GM12873 (cell line): ENCODE measurements at regions not wholly inside any gene's neighbourhood (a gene's known extent, or its start where the extent isn't known, plus 50 kb on each side); places are given as distances from the start of the nearest gene placed in this dataset.

Source experiments
- CTCF ChIP-seq: IDR thresholded peaks from 2 replicates; pipeline ENCODE4 v1.5.1; 2012; ENCODE audit warnings: low read depth, mild to moderate bottlenecking, moderate library complexity, low read length, control low read depth; ENCODE audit not compliant: insufficient read depth; ENCODE audit errors: missing control alignments

- TF ChIP-seq CTCF: no peak
Measured at GRCh38 chr20:59485576-59486454, 118.5 kb upstream of the PHACTR3 start.

- TF ChIP-seq CTCF: no peak
Measured at GRCh38 chr20:59491884-59492283, 112.5 kb upstream of the PHACTR3 start.

GRCh38 chr20:59493926-59494325, 110.4 kb upstream of the PHACTR3 start:
- no peak for TF ChIP-seq CTCF

GRCh38 chr20:59495166-59495565, 109.2 kb upstream of the PHACTR3 start:
- TF ChIP-seq CTCF: no peak

- TF ChIP-seq CTCF: peak; percentile 97
Measured at GRCh38 chr20:59495894-59496510, 108.3 kb upstream of the PHACTR3 start.

GRCh38 chr20:59498291-59498690, 106.0 kb upstream of the PHACTR3 start:
- TF ChIP-seq CTCF: no peak

- TF ChIP-seq CTCF: no peak
Measured at GRCh38 chr20:59499863-59500262, 104.5 kb upstream of the PHACTR3 start.
